ENCODE measurements at regions not wholly inside any gene's neighbourhood (a gene's known extent, or its start where the extent isn't known, plus 50 kb on each side); places are given as distances from the start of the nearest gene placed in this dataset.

GRCh38 chr4:119785963-119786362 is 157.4 kb upstream of the PDE5A start:
- TF ChIP-seq RAD21 (IDR thresholded peaks at IDR 0.05) = peak; percentile 88 to 91
- no peak for TF ChIP-seq FOXA1 (IDR thresholded peaks at IDR 0.05)
- TF ChIP-seq CTCF (IDR thresholded peaks at IDR 0.05; ENCODE audit: low read depth, low read length, missing input control) = peak; percentile 55
- TF ChIP-seq HNF4A (conservative IDR thresholded peaks at IDR 0.05) = no peak
- no peaks in the 10 kb centered on the region for H3K36me3 ChIP-seq (ENCODE audit: control insufficient read depth in 4 of 4, insufficient read depth in 3 of 4, low read depth in 1 of 4, low read length in 3 of 4)
- no peaks in the 10 kb centered on the region for H3K4me1 ChIP-seq (ENCODE audit: control insufficient read depth in 4 of 4, insufficient read depth in 4 of 4, low read length in 3 of 4)
- H3K9me3 ChIP-seq (ENCODE audit: control insufficient read depth in 4 of 4, low read length in 3 of 4) = peaks cover 0 to 3% (median 0%) of the 10 kb centered on the region in 4 donors
- H3K9ac ChIP-seq (ENCODE audit: low read depth in 1 of 2, low read length in 2 of 2) = no peak overlapping the region
- no peak overlapping the region for H3K4me3 ChIP-seq (ENCODE audit: low read depth in 1 of 3, low read length in 3 of 3)
- H3K27me3 ChIP-seq (ENCODE audit: control insufficient read depth in 4 of 4, insufficient read depth in 4 of 4, low read length in 3 of 4) = no peaks in the 10 kb centered on the region
- H3K27ac ChIP-seq (ENCODE audit: low read depth in 1 of 2, low read length in 2 of 2) = no peak overlapping the region
- no peak for DNase-seq (ENCODE audit: low spot score)

GRCh38 chr4:119783189-119783983 is 154.8 kb upstream of the PDE5A start:
- Histone ChIP-seq H3K9ac (ENCODE audit: low read depth in 1 of 2, low read length in 2 of 2) (no peak overlapping the region), H3K27me3 (ENCODE audit: control insufficient read depth in 4 of 4, insufficient read depth in 4 of 4, low read length in 3 of 4) (no peaks in the 10 kb centered on the region), H3K4me1 (ENCODE audit: control insufficient read depth in 4 of 4, insufficient read depth in 4 of 4, low read length in 3 of 4) (no peaks in the 10 kb centered on the region), H3K36me3 (ENCODE audit: control insufficient read depth in 4 of 4, insufficient read depth in 3 of 4, low read depth in 1 of 4, low read length in 3 of 4) (no peaks in the 10 kb centered on the region), H3K27ac (ENCODE audit: low read depth in 1 of 2, low read length in 2 of 2) (no peak overlapping the region), H3K9me3 (ENCODE audit: control insufficient read depth in 4 of 4, low read length in 3 of 4) (no peaks in the 10 kb centered on the region), H3K4me3 (ENCODE audit: low read depth in 1 of 3, low read length in 3 of 3) (no peak overlapping the region)
- no peak for TF ChIP-seq JUND (IDR thresholded peaks at IDR 0.05)
- peak; percentile 48 to 63 for TF ChIP-seq HNF4A (conservative IDR thresholded peaks at IDR 0.05)
- WGBS = 65% methylated on average over 4 of the region's 4 CpGs
- no peak for DNase-seq (ENCODE audit: low spot score)

- no peak for TF ChIP-seq NR2F2 (IDR thresholded peaks at IDR 0.05)
Observed at GRCh38 chr4:119781044-119781443, 152.4 kb upstream of the PDE5A start.

GRCh38 chr4:119774840-119775239 is 146.2 kb upstream of the PDE5A start:
- TF ChIP-seq SP1 (IDR thresholded peaks at IDR 0.05) (no peak), FOXA1 (IDR thresholded peaks at IDR 0.05) (no peak), RAD21 (IDR thresholded peaks at IDR 0.05) (no peak), JUND (IDR thresholded peaks at IDR 0.05) (no peak), HNF4A (conservative IDR thresholded peaks at IDR 0.05) (no peak), NR2F2 (IDR thresholded peaks at IDR 0.05) (no peak), HNF4G (IDR thresholded peaks at IDR 0.05) (no peak), YY1 (IDR thresholded peaks at IDR 0.05) (no peak)
- no peak for DNase-seq (ENCODE audit: low spot score)
- Histone ChIP-seq H3K4me3 (ENCODE audit: low read depth in 1 of 3, low read length in 3 of 3) (no peak overlapping the region), H3K4me1 (ENCODE audit: control insufficient read depth in 4 of 4, insufficient read depth in 4 of 4, low read length in 3 of 4) (peaks cover 0 to 1% (median 0%) of the 10 kb centered on the region in 4 donors), H3K27me3 (ENCODE audit: control insufficient read depth in 4 of 4, insufficient read depth in 4 of 4, low read length in 3 of 4) (no peaks in the 10 kb centered on the region), H3K27ac (ENCODE audit: low read depth in 1 of 2, low read length in 2 of 2) (no peak overlapping the region), H3K9ac (ENCODE audit: low read depth in 1 of 2, low read length in 2 of 2) (no peak overlapping the region), H3K36me3 (ENCODE audit: control insufficient read depth in 4 of 4, insufficient read depth in 3 of 4, low read depth in 1 of 4, low read length in 3 of 4) (no peaks in the 10 kb centered on the region), H3K9me3 (ENCODE audit: control insufficient read depth in 4 of 4, low read length in 3 of 4) (no peaks in the 10 kb centered on the region)
- 78% methylated on average over 2 of the region's 2 CpGs for WGBS

More at GRCh38 chr4:119781044-119781443, 152.4 kb upstream of the PDE5A start:
- H3K4me3 ChIP-seq (ENCODE audit: low read depth in 1 of 3, low read length in 3 of 3) = no peak overlapping the region
- no peaks in the 10 kb centered on the region for H3K27me3 ChIP-seq (ENCODE audit: control insufficient read depth in 4 of 4, insufficient read depth in 4 of 4, low read length in 3 of 4)
- no peaks in the 10 kb centered on the region for H3K36me3 ChIP-seq (ENCODE audit: control insufficient read depth in 4 of 4, insufficient read depth in 3 of 4, low read depth in 1 of 4, low read length in 3 of 4)
- no peaks in the 10 kb centered on the region for H3K9me3 ChIP-seq (ENCODE audit: control insufficient read depth in 4 of 4, low read length in 3 of 4)
- no peaks in the 10 kb centered on the region for H3K4me1 ChIP-seq (ENCODE audit: control insufficient read depth in 4 of 4, insufficient read depth in 4 of 4, low read length in 3 of 4)
- H3K27ac ChIP-seq (ENCODE audit: low read depth in 1 of 2, low read length in 2 of 2) = no peak overlapping the region
- no peak overlapping the region for H3K9ac ChIP-seq (ENCODE audit: low read depth in 1 of 2, low read length in 2 of 2)
- no peak for DNase-seq (ENCODE audit: low spot score)
